MCF 10A (cell line): ENCODE measurements at regions not wholly inside any gene's neighbourhood (a gene's known extent, or its start where the extent isn't known, plus 50 kb on each side); places are given as distances from the start of the nearest gene placed in this dataset.
A peak's percentile ranks its signal among the peaks of the same experiment; 100 is the strongest.
"Not testable (repeated sequence)": the region's sequence is repeated elsewhere in the genome, so short reads cannot be mapped to it uniquely, and the experiment has no call there.

Source experiments
- BruUV-seq: library from RNA; stranded (reverse); fragments of 400-500 nt; replicated peaks from 2 replicates; lab custom pipeline; 2021; lab: Mats Ljungman, UMichigan
- CTCF ChIA-PET: fragments of 300-600 bp; sonication (Branson Sonifier 250); formaldehyde crosslinking; extraction: SDS; loops from one replicate; lab custom pipeline; 2021; ENCODE audit warnings: antibody characterized with exemption, inconsistent platforms; lab: Yijun Ruan, JAX
- POLR2A ChIA-PET: fragments of 300-600, 350-650 bp; sonication (Branson Sonifier 250); formaldehyde crosslinking; extraction: SDS; loops from one replicate; lab custom pipeline; 2020; ENCODE audit warnings: antibody characterized with exemption, inconsistent platforms; lab: Yijun Ruan, JAX
- DNase-seq: peaks from one replicate; pipeline ENCODE4 v3.0.0-alpha.2; 2018; ENCODE audit not compliant: unreplicated experiment
- H3K27ac Mint-ChIP-seq: one replicate; pipeline ENCODE4 v1.8.0; 2022; ENCODE audit warnings: mild to moderate bottlenecking, low read depth, mixed read lengths; ENCODE audit not compliant: unreplicated experiment
- H3K27me3 Mint-ChIP-seq: one replicate; pipeline ENCODE4 v1.8.0; 2022; ENCODE audit warnings: mixed read lengths; ENCODE audit not compliant: insufficient read depth, unreplicated experiment
- H3K36me3 Mint-ChIP-seq: one replicate; pipeline ENCODE4 v1.8.0; 2022; ENCODE audit warnings: mild to moderate bottlenecking, moderate library complexity, mixed read lengths; ENCODE audit not compliant: insufficient read depth, unreplicated experiment
- H3K4me1 Mint-ChIP-seq: one replicate; pipeline ENCODE4 v1.8.0; 2022; ENCODE audit warnings: mixed read lengths; ENCODE audit not compliant: insufficient read depth, unreplicated experiment
- H3K4me3 Mint-ChIP-seq: one replicate; pipeline ENCODE4 v1.8.0; 2022; ENCODE audit warnings: mild to moderate bottlenecking, moderate library complexity, mixed read lengths; ENCODE audit not compliant: unreplicated experiment
- H3K9me3 Mint-ChIP-seq: one replicate; pipeline ENCODE4 v1.8.0; 2022; ENCODE audit warnings: mixed read lengths; ENCODE audit not compliant: unreplicated experiment
- CTCF ChIP-seq: fragments of 200-600 bp; IDR thresholded peaks from one replicate; pipeline ENCODE4 v1.8.0; 2022; ENCODE audit warnings: antibody characterized with exemption, mild to moderate bottlenecking; ENCODE audit not compliant: unreplicated experiment
- intact Hi-C: fragments of 100-400 bp; cut with micrococcal nuclease; formaldehyde crosslinking; loops from 2 replicates; pipeline ENCODE4 v1.14.1; 2022

GRCh38 chr1:146459308-146459707, 230.5 kb upstream of the NOTCH2NLA start:
- BruUV-seq, H3K9me3 Mint-ChIP-seq, POLR2A ChIA-PET, intact Hi-C loops, H3K4me3 Mint-ChIP-seq, DNase-seq, H3K27ac Mint-ChIP-seq, H3K4me1 Mint-ChIP-seq, H3K36me3 Mint-ChIP-seq, CTCF ChIA-PET: not testable (repeated sequence)
- peaks cover 11% of the 10 kb centered on the region for H3K27me3 Mint-ChIP-seq

GRCh38 chr1:146448877-146449246, 220.0 kb upstream of the NOTCH2NLA start:
- POLR2A ChIA-PET, H3K9me3 Mint-ChIP-seq, H3K27me3 Mint-ChIP-seq, H3K4me3 Mint-ChIP-seq, H3K27ac Mint-ChIP-seq, H3K4me1 Mint-ChIP-seq, BruUV-seq, DNase-seq, intact Hi-C loops, CTCF ChIA-PET, H3K36me3 Mint-ChIP-seq: not testable (repeated sequence)

DNA sequence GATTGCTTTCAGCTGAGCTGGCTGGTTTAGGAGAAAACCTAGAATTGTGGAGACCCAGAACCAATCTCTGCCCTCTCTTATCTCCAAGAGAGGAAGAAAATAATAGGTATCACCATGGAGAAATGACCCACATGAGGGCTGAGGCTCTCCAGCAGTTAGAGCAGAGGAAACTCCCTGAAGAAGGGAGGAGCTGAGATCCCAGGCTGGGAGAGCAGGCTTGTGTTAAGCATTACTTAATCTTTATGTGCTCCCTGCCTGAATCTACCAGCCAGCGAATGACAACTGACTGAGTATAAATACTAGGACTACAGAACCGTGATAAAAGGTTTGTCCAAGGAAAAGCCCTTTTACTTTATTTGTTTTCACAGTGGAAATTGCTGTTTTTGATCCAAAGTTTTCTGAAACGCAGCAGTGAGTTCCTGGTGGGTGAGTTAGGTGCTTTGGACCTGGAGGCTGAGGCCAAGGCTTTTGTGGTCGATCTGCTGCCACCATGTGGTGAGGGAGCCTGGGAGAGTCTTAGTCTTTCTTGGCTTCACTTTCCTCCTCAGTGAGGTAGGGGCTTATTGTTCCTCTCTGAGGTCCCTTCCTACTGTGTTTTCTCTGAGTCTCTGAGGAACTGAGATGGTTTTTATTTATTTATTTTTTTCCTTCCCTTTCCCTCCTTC, 219.5 kb upstream of the NOTCH2NLA start:
- H3K9me3 Mint-ChIP-seq, H3K27ac Mint-ChIP-seq, H3K36me3 Mint-ChIP-seq, H3K4me3 Mint-ChIP-seq, DNase-seq, BruUV-seq, H3K27me3 Mint-ChIP-seq, intact Hi-C loops, POLR2A ChIA-PET, H3K4me1 Mint-ChIP-seq, CTCF ChIA-PET: not testable (repeated sequence)
- TF ChIP-seq CTCF = peak; percentile 41

DNA sequence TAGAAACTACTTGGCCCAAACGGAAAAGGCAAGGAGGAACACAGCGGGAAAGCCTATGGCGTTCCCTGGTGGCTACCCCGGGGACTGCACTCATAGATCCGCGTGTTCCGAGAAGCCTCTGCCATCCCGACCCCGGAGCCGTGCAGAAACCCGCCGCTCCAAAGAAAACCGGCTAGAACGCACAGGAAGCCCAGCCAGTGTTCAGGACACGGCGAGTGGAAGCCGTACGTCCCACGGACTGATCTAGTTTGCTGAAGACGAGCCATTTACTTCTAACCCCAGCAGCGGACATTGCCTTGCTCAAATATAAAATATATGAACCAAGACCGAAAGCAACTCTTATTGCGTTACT, 215.0 kb upstream of the NOTCH2NLA start:
- intact Hi-C loops, CTCF ChIA-PET, H3K9me3 Mint-ChIP-seq, POLR2A ChIA-PET, H3K4me1 Mint-ChIP-seq, BruUV-seq, H3K27me3 Mint-ChIP-seq, H3K36me3 Mint-ChIP-seq, H3K27ac Mint-ChIP-seq: not testable (repeated sequence)
- DNase-seq = peak; percentile 11
- TF ChIP-seq CTCF = peak; percentile 23
- peak overlapping the region; percentile 48 for H3K4me3 Mint-ChIP-seq

GRCh38 chr1:146443088-146443870, 214.5 kb upstream of the NOTCH2NLA start:
- H3K27me3 Mint-ChIP-seq, H3K27ac Mint-ChIP-seq, intact Hi-C loops, H3K36me3 Mint-ChIP-seq, H3K4me1 Mint-ChIP-seq, CTCF ChIA-PET, H3K9me3 Mint-ChIP-seq, DNase-seq, POLR2A ChIA-PET, BruUV-seq: not testable (repeated sequence)
- H3K4me3 Mint-ChIP-seq = peak overlapping the region; percentile 48

DNA sequence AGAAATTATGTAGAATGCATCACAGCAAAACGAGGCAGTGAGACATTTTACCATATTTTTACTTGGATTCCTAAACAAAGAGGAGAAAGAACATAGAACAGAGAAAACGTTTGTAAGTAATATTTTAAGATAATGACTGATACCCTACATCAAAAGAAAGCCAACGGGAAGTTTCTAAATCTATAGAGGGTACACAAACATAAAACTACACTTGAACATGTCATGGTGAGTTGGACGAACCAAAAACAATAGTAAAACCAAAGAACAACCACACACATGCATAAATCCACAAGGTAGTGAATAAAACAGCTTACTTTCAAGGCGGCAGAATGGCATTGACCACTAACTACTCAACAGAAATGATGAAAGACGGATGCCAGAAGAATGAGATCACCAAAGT, 209.7 kb upstream of the NOTCH2NLA start:
- H3K27me3 Mint-ChIP-seq, H3K27ac Mint-ChIP-seq, DNase-seq, CTCF ChIA-PET, H3K4me3 Mint-ChIP-seq, BruUV-seq, H3K36me3 Mint-ChIP-seq, H3K4me1 Mint-ChIP-seq, H3K9me3 Mint-ChIP-seq, intact Hi-C loops, POLR2A ChIA-PET: not testable (repeated sequence)

DNA sequence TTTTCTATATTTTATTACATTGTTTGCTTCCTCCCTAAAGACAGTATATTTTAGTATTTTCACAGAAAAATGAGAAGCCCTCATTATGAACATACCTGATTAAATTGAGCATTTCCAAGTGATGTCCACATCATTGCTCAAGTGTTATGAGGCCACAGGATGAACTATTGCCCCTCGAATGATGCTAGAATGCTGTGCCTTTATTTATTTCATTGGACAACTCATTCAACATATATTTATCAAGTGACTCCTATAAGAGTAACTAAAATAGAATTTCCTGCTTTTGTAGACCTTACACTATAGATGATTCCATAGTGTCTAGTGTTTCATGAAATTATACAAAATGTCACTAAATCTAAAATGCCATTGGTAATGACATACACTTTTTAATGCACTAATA, 187.8 kb upstream of the NOTCH2NLA start:
- intact Hi-C loops, BruUV-seq, H3K4me3 Mint-ChIP-seq, H3K36me3 Mint-ChIP-seq, H3K27ac Mint-ChIP-seq, POLR2A ChIA-PET, DNase-seq, CTCF ChIA-PET, H3K27me3 Mint-ChIP-seq, H3K4me1 Mint-ChIP-seq, H3K9me3 Mint-ChIP-seq: not testable (repeated sequence)

DNA sequence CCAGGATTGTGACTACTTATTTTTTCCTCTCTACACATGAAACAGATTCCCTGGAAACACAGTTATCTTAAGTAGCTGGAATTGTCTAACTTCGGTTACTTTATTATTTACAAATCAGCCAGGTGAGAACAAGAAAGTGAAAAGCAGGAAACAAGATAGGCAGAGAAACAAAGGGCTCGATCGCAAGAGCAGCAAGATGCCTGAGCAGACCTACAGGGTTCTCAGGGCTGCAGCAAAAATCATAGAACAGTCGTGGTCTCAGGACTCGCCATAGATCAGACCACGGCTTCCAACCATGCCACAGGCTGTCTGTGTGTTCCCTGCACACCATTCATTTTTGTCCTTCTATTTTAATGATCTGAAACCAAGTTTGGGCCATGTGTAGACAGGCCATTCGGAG, 186.2 kb upstream of the NOTCH2NLA start:
- CTCF ChIA-PET, H3K9me3 Mint-ChIP-seq, H3K4me3 Mint-ChIP-seq, H3K4me1 Mint-ChIP-seq, H3K27me3 Mint-ChIP-seq, H3K36me3 Mint-ChIP-seq, BruUV-seq, DNase-seq, POLR2A ChIA-PET, intact Hi-C loops, H3K27ac Mint-ChIP-seq: not testable (repeated sequence)
